GM13976 (cell line): ENCODE measurements at regions not wholly inside any gene's neighbourhood (a gene's known extent, or its start where the extent isn't known, plus 50 kb on each side); places are given as distances from the start of the nearest gene placed in this dataset.
"Not testable (repeated sequence)": the region's sequence is repeated elsewhere in the genome, so short reads cannot be mapped to it uniquely, and the experiment has no call there.

Experiments used
- DNase-seq: peaks from one replicate; pipeline ENCODE4 v3.0.0; 2012; ENCODE audit warnings: low spot score
- in situ Hi-C: fragments of 300-500 bp; cut with MboI; formaldehyde crosslinking; loops from one replicate; pipeline ENCODE4 v1.12.0; 2022; ENCODE audit warnings: low sequenced_read_pairs, mixed read lengths, inconsistent platforms; ENCODE audit not compliant: unreplicated experiment
- TF ChIP-seq, protein P1 (sequence below): IDR thresholded peaks from 2 replicates; pipeline ENCODE4 v1.5.1; 2012; ENCODE audit warnings: borderline replicate concordance, mild to moderate bottlenecking; ENCODE audit not compliant: insufficient read depth; ENCODE audit errors: extremely low read depth, missing control alignments, control extremely low read depth

DNA sequence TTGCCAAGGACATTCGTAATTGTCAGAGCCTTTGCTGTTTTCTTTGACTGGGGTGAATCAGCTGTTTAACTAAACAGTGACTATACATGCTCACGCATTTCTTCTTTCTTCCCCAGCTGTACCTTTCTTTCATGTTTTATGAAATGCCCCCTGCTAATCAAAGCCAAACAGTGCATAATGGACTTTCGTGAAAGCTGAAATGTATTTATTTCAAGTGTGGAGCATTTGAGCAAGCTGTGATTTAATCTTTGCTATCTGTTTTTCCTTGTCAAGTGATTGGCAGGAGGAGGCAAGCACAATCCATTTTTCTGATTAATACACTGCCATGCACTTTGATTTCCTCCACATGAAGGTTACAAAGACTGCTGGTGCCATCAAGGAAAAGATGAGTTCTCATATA is 831.7 kb upstream of the SPRY2 start:
- in situ Hi-C loops: no loop called here
- DNase-seq: no peak
- TF ChIP-seq, protein P1, sequence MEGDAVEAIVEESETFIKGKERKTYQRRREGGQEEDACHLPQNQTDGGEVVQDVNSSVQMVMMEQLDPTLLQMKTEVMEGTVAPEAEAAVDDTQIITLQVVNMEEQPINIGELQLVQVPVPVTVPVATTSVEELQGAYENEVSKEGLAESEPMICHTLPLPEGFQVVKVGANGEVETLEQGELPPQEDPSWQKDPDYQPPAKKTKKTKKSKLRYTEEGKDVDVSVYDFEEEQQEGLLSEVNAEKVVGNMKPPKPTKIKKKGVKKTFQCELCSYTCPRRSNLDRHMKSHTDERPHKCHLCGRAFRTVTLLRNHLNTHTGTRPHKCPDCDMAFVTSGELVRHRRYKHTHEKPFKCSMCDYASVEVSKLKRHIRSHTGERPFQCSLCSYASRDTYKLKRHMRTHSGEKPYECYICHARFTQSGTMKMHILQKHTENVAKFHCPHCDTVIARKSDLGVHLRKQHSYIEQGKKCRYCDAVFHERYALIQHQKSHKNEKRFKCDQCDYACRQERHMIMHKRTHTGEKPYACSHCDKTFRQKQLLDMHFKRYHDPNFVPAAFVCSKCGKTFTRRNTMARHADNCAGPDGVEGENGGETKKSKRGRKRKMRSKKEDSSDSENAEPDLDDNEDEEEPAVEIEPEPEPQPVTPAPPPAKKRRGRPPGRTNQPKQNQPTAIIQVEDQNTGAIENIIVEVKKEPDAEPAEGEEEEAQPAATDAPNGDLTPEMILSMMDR: no peak

DNA sequence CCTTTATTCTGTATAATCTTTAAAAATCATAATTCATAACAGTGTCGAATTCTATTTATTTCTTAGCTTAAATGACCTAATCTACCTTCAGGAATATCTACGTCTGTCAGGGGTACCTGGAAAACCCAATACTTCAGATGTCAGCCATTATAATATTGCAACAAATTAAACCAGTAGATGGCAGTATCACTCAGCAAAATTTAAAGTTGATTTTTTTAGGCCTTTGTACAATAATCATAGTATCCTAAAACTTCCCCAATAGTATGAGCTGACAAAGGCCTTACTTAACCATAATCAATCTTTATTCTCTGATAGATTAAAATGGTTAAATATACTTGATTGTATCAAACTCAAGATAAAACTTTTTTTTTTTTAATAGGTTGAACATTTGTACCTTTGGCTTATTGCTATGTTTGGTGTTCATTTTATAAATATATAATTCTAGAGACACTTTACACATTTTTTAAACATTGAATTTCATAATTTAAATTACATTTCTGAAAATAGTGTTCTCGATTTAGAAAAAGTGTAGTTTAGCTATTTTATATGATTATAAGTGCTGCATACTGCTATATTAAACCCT is 830.2 kb upstream of the SPRY2 start:
- no peak for DNase-seq
- in situ Hi-C loops: no loop called here
- TF ChIP-seq, protein P1: no peak

DNA sequence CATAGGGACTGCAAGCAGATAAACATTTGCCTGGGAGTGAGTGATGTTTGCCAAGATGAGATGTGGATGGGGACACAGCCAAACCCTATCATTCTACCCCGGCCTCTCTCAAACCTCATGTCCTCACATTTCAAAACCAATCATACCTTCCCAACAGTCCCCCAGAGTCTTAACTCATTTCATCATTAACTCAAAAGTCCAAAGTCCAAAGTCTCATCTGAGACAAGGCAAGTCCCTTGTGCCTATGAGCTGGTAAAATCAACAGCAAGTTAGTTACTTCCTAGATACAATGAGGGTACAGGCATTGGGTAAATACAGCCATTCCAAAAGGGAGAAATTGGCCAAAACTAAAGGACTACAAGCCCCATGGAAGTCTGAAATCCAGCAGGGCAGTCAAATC is 822.9 kb upstream of the SPRY2 start:
- in situ Hi-C loops, DNase-seq: not testable (repeated sequence)

DNA sequence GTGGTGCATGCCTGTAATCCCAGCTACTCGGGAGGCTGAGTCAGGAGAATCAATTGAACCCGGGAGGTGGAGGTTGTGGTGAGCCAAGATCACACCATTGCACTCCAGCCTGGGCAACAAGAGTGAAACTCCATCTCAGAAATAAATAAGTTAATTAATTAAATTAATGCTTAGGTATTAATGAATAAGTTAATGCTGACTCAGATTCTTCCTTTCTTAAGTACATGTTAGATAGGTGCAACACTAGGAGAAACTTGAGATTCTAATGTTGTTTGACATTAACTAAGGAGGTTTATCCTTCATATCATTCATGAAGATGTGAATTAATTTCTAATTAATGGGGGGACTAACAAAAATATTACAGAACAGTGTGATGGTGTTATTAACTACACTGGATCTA is 812.6 kb upstream of the SPRY2 start:
- TF ChIP-seq, protein P1: no peak
- in situ Hi-C loops: no loop called here
- DNase-seq: no peak

DNA sequence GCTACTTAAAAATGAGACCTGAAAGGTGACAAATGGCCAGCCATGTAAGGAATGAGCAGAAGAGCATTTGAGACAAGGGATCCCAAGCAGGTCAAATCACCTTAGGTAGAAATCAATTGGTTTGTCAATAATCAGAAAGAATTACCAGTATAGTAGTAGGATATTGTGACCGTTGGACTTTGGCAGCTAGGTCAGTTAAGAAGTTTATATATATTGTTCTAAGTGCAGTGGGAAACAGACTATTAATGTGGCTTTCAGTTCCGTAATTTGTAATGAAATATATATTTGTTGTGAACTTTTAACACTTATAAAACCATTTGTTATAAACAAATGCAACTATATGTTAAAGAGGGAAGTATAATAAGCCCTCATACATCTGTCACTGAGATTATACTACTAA is 807.9 kb upstream of the SPRY2 start:
- in situ Hi-C loops: no loop called here
- TF ChIP-seq, protein P1: no peak
- no peak for DNase-seq

DNA sequence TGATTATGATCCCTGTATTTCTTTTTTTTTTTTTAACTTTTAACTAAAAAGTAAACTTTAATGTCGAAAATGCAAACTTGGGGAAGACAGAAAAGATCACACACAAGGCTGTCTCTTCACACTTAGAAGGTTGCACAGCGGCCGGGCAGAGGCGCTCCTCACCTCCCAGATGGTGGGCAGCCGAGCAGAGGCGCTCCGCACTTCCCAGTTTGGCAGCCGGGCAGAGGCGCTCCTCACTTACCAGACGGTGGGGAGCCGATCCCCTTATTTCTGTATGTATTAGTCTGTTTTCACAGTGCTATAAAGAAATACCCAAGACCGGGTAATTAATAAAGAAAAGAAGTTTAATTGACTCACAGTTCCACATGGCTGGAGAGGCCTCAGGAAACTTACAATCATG is 805.6 kb upstream of the SPRY2 start:
- DNase-seq, in situ Hi-C loops: not testable (repeated sequence)

DNA sequence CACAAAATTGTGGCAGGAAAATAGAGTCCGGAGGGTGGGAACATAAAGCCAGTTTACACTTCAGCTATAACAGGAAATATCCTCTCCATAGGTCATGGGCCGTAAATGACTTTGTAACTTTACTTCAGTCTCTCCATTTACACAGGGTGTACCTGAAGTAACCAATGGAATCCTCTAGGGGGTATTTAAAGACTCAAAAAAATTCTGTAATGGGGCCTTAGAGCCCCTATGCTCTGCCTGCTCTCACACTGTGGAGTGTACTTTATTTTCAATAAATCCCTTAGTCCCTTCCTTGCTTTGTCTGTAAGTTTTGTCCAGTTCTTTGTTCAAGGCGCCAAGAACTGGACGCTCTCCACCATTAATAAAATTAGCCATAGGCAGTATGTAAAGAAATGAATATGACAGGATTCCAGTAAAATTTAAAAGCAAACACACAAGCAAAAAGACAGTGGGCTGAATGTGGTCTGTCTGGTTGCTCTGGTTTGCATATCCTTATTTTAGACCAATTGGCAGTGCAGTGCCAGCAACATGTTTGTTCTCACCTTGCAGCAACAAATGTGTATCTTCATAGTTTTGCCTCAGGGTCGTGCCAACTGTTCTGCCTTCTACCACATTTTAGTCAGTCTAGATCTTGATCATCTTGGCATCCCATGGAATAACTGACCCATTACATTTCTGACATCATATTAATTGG is 801.5 kb upstream of the SPRY2 start:
- no peak for DNase-seq
- in situ Hi-C loops: no loop called here
- TF ChIP-seq, protein P1: no peak
